Midbrain (tissue), 1 donor: ENCODE measurements at regions not wholly inside any gene's neighbourhood (a gene's known extent, or its start where the extent isn't known, plus 50 kb on each side); places are given as distances from the start of the nearest gene placed in this dataset.

Source experiments
- DNase-seq: peaks from one replicate; lab custom pipeline; 2025; lab: John Stamatoyannopoulos, UW

GRCh38 chr2:153196378-153197058 lies 282.0 kb downstream of the RPRM start:
- DNase-seq: no peak

- no peak for DNase-seq
Observed at GRCh38 chr2:153195342-153195741, 283.2 kb downstream of the RPRM start.

DNA sequence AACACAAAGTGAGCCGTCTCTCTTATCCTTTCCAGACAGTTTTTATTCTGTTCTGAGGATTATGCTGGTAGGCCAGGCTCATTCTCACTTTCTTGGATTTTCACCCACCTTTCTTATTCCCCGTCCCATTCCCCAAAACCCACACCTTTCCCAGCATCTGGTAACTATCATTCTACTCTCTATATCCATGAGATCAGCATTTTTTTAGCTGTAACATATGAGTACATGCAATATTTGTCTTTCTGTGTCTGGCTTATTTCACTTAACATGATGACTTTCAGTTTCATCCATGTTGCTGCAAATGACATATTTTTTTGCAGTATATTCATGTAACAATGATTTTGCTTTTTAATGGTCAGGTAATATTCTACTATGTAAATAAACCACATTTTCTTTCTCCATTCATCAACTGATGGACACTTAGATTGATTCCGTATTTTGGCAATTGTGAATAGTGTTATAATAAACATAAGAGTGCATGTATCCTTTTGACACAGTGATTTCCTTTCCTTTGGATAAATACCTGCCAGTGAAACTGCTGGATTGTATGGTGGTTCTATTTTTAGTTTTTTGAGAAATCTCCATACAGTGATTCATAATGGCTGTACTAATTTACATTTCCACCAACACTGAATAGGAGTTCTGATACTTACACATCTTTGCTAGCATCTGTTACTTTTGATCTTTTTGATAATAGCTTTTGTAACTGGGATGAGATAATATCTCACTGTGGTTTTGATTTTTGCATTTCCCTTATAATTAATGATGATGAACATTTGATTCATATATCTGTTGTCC lies 289.3 kb downstream of the RPRM start:
- DNase-seq: no peak

DNA sequence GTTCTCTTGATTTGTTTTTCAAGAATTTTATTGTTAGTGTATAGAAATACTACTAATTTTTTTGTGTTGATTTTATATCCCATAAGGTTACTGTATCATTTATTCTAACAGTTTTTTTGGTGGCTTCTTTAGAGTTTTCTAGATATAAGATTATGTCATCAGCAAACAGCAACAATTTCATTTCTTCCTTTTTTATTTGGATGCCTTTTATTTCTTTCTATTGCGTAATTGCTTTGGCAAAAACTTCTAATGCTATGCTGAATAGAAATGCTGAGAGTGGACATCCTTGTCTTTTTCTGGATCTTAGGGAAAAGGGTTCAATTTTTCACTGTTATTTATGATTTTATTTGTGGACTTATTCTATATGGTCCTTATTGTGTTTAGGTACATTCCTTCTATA lies 298.8 kb downstream of the RPRM start:
- no peak for DNase-seq

GRCh38 chr2:153169609-153170008 lies 309.0 kb downstream of the RPRM start:
- no peak for DNase-seq

- DNase-seq: no peak
Observed at GRCh38 chr2:153165021-153165420, 313.5 kb downstream of the RPRM start.

GRCh38 chr2:153163055-153163454 lies 315.5 kb downstream of the RPRM start:
- peak; percentile 36 for DNase-seq

- no peak for DNase-seq
Observed at GRCh38 chr2:153156743-153157142, 321.8 kb downstream of the RPRM start.

DNA sequence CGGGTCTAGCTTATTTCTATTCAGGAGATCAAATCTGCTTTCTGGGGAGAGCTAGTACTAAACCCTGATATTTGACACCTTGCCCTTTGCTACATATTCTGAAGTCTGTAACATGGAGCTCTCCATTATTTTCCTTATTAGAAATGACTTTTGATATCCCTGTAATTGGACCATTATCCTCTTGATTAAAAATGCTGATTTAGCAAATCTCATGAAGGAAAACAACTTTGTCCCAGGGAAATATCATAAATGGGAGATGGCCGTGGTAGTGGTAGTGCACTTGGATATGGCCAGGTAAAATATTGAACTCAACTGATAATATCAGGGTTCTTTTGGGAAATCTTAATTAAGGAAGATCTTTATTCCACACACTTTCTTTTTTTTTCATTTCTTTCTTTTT lies 326.5 kb downstream of the RPRM start:
- DNase-seq: no peak

GRCh38 chr2:153145470-153145978 lies 333.0 kb downstream of the RPRM start:
- DNase-seq: no peak

DNA sequence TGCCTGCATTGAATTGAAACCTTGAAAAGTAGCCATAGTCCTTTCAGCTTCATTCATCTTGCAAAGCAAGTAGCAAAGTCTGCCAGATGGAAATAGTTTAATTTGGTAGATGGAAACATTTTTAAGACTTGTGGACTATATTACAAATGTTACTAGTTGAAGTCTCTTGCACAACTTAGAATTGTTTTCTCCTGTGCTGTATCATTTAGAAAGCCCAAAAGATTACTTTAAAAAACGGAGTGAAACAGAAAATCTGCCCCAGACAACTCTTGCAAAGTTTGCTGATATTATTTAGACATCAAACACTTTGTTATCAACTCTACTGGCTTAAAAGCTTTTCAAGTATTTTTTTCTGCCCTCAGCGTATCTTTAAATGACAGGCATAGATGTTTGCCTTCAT lies 335.0 kb downstream of the RPRM start:
- no peak for DNase-seq

DNA sequence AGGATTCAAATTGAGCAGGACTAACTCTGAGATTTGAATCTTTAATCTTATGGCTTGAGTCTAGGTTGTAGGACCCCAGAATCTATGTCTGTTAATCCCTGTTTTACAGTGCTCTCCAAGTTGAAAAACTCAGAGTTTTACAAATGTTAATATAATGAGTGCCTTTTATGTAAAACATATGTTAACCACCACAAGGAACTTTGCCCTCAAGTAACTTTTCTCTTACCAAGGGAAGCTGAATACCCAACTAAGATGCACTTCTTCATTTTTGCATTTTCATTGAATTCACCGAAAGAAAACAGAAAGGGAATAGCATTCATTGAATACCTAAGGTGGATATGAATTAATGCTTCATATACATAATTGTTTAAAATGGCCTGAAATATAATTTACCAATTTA lies 338.1 kb downstream of the RPRM start:
- DNase-seq: no peak

DNA sequence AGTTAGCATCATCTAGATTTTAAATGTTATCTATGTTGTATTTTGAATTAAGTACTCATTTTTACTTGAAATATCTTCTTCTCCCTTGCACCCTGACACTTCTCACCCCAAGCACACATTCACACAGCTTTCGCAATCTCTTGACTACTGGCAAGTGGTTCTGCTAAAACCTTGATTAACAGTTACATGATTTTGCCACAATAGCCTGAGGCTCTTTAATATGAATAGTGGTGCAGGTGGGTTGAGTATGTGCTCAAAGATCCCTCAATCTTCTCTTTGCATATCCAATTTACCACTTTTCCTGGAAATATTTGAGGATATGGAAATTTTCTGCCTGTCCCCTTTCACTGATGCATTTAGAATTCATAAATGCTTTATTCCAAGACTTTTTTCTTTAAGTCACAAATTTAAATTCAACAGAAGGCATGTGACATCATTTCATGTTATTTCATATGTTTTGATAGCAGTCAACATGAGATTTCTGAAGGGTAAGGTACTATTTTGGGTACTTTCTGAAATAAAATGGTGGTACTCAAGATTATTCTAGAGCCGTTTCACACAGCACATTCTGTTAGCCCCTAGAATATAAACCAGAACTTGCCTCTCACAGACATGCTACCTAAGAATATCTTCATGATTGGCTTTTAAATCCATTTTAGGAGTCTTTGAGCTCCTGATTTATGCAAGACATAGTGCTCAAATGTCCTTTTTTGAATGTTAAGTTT lies 339.7 kb downstream of the RPRM start:
- DNase-seq: no peak

DNA sequence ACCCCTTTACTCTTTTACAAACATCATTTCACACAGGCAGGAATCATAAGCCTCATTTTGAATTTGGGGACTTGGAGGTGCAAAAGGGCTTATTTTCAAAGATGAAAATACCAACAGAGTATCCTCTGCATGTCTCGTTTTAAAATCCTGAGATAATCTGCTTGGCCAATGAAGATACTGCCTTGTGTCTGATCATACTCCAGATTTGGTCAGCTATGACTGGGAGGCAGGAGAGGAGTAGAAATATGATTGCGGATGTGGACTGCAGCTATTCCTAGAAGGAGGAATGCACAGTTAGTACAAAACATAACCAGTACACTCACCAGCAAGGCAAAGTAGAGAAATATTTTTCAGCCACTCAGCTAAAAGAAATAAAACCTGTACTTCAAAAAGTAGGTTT lies 342.3 kb downstream of the RPRM start:
- no peak for DNase-seq

DNA sequence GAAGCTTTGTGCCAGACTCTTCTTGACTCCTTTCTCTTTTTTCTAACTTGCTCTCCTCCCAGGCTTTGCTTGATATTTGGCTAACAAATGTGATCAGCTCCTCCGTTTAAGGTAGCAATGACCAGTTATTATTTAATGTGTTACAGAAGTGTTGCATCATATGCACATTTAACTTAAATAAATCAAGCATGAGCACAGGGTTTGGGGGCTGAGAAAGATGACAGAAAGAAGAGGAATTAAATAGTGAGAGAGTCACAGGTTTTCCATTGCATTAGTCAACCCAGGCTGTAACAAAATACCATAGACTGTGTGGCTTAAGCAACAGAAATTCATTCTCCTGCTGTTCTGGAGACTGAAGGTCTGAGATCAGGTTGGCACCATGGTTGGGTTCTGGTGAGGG lies 343.8 kb downstream of the RPRM start:
- no peak for DNase-seq

DNA sequence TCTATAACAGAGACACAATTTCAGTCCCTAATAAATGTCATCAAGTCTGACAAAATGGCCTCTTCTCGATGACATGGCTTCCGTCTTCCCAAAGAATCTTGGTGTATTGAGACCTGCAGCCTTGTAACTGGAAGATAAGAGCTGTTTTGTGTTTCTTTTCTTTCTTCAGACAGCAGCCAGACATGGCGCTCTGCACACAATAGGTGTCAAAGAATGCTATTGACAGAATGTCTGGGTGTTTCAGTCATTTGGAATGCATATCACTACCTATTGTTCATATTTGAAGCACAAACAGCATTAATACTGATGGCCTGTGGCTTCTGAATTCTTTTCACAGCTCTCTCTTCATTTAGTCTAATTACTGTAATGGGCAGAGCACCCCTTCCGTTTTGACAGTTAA lies 344.8 kb downstream of the RPRM start:
- no peak for DNase-seq

DNA sequence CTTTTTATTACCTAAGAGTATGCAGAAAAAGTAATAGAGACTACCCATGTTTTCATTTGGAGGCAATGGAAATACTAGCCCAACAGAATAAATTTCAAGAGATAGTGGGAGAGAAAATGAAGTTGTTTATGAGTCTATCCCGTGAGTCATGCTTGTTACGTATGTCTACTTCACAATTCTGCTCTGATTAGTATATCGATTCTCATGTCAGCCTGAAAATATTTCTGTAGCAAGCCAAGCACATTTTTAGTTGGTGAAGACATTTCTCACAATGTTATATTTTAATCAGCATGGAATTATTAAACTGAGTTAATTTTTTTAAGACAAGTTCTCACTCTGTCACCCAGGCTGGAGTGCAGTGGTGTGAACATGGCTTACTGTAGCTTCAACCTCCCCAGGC lies 346.1 kb downstream of the RPRM start:
- DNase-seq: no peak

- DNase-seq: no peak
Observed at GRCh38 chr2:153115141-153115540, 363.4 kb downstream of the RPRM start.

DNA sequence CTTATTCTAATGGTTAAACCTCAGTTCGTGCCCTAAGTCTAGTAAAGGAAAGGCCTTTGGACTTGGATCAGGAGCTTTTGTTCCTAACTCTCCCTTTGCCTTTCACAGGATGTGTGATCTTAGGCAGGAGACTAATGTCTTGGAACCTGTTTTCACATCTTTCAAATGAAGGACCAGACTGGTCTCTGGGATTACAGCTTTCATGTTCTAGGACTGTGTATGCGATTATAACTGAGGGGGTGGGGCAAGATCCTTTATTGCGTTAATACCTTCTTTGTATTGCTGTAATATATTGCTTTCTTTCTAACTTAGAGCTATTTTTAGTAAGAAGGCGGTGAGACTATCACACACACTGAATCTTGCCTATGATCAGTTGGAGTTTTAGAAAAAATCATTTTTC lies 368.1 kb downstream of the RPRM start:
- DNase-seq: no peak

DNA sequence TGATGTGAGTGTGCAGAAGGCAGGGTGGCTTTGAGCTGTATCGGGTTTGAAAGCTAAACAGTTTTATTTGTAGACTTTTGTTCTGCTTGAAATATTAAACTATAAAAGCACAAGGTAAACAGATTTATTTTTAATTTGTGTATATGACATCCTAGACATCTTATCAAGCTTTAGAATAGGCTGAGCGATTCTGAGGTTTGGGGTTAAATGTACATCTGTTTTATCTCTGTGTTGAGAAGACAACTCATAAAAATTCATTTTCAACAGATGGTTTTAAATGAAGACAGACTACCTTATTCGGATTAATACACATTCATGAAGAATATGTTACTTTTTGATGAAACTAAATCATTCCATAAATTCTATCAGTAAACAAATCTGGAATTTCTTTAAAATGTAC lies 368.8 kb downstream of the RPRM start:
- no peak for DNase-seq

GRCh38 chr2:153106802-153107477 lies 371.6 kb downstream of the RPRM start:
- DNase-seq: no peak
